ENCODE measurements at regions not wholly inside any gene's neighbourhood (a gene's known extent, or its start where the extent isn't known, plus 50 kb on each side); places are given as distances from the start of the nearest gene placed in this dataset.

DNA sequence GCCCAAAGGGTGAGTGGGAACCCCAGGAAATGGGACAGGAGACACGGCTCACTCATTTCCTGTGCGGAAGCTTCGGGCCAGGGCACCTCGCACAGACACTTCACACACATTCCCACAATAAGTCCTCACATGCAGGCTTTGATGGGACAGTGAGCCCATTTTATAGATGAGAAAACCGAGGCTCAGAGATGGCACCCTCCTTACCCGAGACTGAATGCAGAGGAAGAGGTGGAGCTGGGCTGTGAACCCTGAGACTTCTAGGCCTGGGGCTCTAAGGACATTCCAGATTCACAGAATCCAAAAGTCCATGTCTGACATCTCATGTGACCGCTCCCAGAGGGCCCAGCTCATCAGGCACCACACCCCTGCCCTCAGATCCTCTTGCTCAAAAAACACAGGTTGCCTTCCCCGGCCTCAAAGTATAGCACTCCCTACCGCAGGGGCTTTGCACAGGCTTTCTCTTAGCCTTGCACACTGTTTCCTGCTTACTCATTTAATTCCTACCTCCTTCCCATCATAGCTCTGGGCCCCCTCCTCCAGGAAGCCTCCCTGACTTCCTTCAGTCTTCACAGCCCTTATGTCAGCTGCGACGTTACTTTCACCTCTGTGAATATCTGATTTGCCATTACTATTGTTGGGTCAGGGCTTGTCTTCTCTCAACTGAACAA lies 57.1 kb upstream of the TCF20 start:
- TF ChIP-seq, protein P1, sequence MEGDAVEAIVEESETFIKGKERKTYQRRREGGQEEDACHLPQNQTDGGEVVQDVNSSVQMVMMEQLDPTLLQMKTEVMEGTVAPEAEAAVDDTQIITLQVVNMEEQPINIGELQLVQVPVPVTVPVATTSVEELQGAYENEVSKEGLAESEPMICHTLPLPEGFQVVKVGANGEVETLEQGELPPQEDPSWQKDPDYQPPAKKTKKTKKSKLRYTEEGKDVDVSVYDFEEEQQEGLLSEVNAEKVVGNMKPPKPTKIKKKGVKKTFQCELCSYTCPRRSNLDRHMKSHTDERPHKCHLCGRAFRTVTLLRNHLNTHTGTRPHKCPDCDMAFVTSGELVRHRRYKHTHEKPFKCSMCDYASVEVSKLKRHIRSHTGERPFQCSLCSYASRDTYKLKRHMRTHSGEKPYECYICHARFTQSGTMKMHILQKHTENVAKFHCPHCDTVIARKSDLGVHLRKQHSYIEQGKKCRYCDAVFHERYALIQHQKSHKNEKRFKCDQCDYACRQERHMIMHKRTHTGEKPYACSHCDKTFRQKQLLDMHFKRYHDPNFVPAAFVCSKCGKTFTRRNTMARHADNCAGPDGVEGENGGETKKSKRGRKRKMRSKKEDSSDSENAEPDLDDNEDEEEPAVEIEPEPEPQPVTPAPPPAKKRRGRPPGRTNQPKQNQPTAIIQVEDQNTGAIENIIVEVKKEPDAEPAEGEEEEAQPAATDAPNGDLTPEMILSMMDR (conservative IDR thresholded peaks at IDR 0.05; ENCODE audit: low read depth, low read length) = no peak
- no peak for TF ChIP-seq EZH2 (IDR thresholded peaks at IDR 0.05; ENCODE audit: low read length, unreplicated experiment)
- TF ChIP-seq EZH2phosphoT487 (IDR thresholded peaks at IDR 0.05; ENCODE audit: borderline replicate concordance, low read length) = no peak

Data from PC-3 (cell line).